ENCODE measurements at regions not wholly inside any gene's neighbourhood (a gene's known extent, or its start where the extent isn't known, plus 50 kb on each side); places are given as distances from the start of the nearest gene placed in this dataset.
"Not testable (repeated sequence)": the region's sequence is repeated elsewhere in the genome, so short reads cannot be mapped to it uniquely, and the experiment has no call there.

DNA sequence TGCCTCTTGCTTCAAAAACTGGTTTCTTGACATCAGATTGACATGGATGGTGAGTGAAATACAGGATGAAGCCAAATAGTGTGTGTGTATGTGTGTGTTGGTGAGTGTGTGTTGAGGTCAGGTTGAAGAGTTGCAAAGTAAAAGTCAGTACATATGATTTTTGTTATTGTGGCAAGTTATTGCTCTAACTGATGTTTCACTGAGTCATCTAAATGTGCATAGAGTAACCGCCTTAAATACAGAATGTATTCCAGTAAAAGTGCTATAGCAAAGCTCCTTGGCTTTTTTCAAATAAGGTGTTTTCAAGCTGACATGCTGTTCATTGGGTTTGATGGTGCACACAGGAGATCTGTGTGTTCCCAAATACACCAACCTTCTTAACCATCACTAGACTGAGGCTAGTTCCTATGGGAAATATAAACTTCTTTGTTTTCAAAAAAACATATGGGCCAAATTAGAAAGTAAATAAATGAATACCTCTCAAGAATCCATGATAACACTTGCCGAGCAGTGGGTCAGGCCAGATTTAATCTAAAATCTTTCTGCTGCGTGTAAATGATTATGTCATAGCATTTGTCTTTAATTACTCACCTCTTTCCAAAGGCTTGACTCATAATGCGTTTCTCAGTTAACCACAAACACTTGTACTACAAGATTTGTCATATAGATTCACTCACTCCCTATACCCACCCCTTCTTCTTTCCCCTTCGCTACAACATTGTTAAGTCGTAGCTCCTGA lies 151.1 kb downstream of the LYPLAL1 start:
- no peak overlapping the region for H3K4me2 ChIP-seq
- H3K27me3 ChIP-seq (ENCODE audit: insufficient read depth, low read depth) = no peaks in the 10 kb centered on the region
- no peak overlapping the region for H3K4me3 ChIP-seq (IDR thresholded peaks at IDR 0.05; ENCODE audit: insufficient read depth, low read depth, low read length)
- no peak overlapping the region for H3K27ac ChIP-seq
- H3K79me2 ChIP-seq (ENCODE audit: insufficient read depth, low read depth) = no peaks in the 10 kb centered on the region
- H3K9ac ChIP-seq = no peak overlapping the region
- no peaks in the 10 kb centered on the region for H3K4me1 ChIP-seq (ENCODE audit: low read depth, poor library complexity, severe bottlenecking)
- H2AFZ ChIP-seq (ENCODE audit: low read depth) = no peak overlapping the region
- no peaks in the 10 kb centered on the region for H4K20me1 ChIP-seq (ENCODE audit: insufficient read depth)
- H3K36me3 ChIP-seq (ENCODE audit: insufficient read depth) = no peaks in the 10 kb centered on the region
- TF ChIP-seq, protein P1, sequence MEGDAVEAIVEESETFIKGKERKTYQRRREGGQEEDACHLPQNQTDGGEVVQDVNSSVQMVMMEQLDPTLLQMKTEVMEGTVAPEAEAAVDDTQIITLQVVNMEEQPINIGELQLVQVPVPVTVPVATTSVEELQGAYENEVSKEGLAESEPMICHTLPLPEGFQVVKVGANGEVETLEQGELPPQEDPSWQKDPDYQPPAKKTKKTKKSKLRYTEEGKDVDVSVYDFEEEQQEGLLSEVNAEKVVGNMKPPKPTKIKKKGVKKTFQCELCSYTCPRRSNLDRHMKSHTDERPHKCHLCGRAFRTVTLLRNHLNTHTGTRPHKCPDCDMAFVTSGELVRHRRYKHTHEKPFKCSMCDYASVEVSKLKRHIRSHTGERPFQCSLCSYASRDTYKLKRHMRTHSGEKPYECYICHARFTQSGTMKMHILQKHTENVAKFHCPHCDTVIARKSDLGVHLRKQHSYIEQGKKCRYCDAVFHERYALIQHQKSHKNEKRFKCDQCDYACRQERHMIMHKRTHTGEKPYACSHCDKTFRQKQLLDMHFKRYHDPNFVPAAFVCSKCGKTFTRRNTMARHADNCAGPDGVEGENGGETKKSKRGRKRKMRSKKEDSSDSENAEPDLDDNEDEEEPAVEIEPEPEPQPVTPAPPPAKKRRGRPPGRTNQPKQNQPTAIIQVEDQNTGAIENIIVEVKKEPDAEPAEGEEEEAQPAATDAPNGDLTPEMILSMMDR (conservative IDR thresholded peaks at IDR 0.05; ENCODE audit: low read depth, low read length) = no peak

DNA sequence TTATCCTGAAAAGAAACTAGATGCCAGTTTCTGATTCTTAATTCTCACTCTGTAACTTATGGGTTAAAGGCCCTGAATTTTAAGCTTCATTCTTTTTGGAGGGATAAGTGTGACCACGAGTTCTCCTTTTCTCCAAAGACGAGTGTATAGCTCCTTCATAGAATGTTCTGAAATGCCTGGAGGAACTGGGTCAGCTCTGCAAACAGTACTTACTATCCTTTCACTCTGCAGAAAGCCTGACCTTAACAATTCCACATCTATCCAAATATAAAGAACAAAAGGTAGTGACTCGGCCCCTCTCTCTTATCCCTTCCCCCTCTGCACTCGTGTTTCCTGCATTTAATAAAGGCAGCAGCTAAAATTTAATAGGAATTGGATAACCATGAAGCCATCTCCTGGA lies 150.5 kb downstream of the LYPLAL1 start:
- Histone ChIP-seq H3K79me2 (ENCODE audit: insufficient read depth, low read depth) (no peaks in the 10 kb centered on the region), H3K4me3 (IDR thresholded peaks at IDR 0.05; ENCODE audit: insufficient read depth, low read depth, low read length) (no peak overlapping the region), H3K9ac (no peak overlapping the region), H3K36me3 (ENCODE audit: insufficient read depth) (no peaks in the 10 kb centered on the region), H3K4me2 (no peak overlapping the region), H3K27me3 (ENCODE audit: insufficient read depth, low read depth) (no peaks in the 10 kb centered on the region), H2AFZ (ENCODE audit: low read depth) (no peak overlapping the region), H4K20me1 (ENCODE audit: insufficient read depth) (no peaks in the 10 kb centered on the region), H3K27ac (no peak overlapping the region), H3K4me1 (ENCODE audit: low read depth, poor library complexity, severe bottlenecking) (no peaks in the 10 kb centered on the region)
- TF ChIP-seq, protein P1 (conservative IDR thresholded peaks at IDR 0.05; ENCODE audit: low read depth, low read length) = no peak

DNA sequence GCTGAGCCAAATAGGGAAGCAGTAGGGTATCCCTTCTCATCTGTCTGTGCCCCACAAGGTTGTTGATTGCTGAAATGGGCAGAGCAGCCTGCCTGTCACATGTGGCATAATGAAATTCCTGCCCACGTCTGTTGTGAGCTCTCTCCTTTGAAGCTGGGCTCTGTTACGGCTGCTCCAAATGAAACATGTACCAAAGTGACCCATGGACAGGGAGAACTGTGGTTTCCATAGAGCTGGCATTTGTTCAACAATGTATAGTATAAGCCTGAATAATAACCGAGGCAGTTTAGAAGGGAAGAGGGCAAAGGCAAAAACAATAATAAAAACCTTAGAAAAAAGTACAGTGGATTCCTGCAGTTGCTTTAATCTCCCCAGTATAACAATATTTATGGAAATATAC lies 149.7 kb downstream of the LYPLAL1 start:
- no peak overlapping the region for H3K9ac ChIP-seq
- TF ChIP-seq, protein P1 (conservative IDR thresholded peaks at IDR 0.05; ENCODE audit: low read depth, low read length) = no peak
- H3K27me3 ChIP-seq (ENCODE audit: insufficient read depth, low read depth) = no peaks in the 10 kb centered on the region
- no peak overlapping the region for H3K4me2 ChIP-seq
- no peak overlapping the region for H3K27ac ChIP-seq
- no peak overlapping the region for H2AFZ ChIP-seq (ENCODE audit: low read depth)
- H3K4me3 ChIP-seq (IDR thresholded peaks at IDR 0.05; ENCODE audit: insufficient read depth, low read depth, low read length) = no peak overlapping the region
- no peaks in the 10 kb centered on the region for H3K79me2 ChIP-seq (ENCODE audit: insufficient read depth, low read depth)
- no peaks in the 10 kb centered on the region for H3K4me1 ChIP-seq (ENCODE audit: low read depth, poor library complexity, severe bottlenecking)
- H3K36me3 ChIP-seq (ENCODE audit: insufficient read depth) = no peaks in the 10 kb centered on the region
- H4K20me1 ChIP-seq (ENCODE audit: insufficient read depth) = no peaks in the 10 kb centered on the region

DNA sequence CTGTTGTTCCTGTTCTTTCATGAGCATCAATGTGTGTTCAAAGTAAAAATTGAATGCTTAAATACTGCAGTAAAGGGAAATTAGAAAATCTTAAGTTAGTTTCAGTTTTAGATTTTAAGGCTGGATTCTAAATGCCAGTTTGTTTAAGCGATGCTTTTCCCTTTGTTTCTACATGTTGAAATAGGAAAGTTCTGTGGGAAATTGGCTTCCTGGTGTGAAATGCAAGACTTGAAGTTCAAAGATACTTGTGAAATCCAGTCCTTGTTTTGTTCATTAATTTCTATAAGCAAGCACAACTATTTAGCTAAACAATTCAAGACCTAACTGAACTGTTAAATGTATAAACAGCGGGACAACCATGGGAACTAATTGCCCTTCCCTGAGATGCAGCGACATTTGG lies 149.1 kb downstream of the LYPLAL1 start:
- Histone ChIP-seq H2AFZ (ENCODE audit: low read depth) (no peak overlapping the region), H3K79me2 (ENCODE audit: insufficient read depth, low read depth) (no peaks in the 10 kb centered on the region), H3K9ac (no peak overlapping the region), H3K4me3 (IDR thresholded peaks at IDR 0.05; ENCODE audit: insufficient read depth, low read depth, low read length) (no peak overlapping the region), H3K4me1 (ENCODE audit: low read depth, poor library complexity, severe bottlenecking) (no peaks in the 10 kb centered on the region), H3K27ac (no peak overlapping the region), H3K27me3 (ENCODE audit: insufficient read depth, low read depth) (no peaks in the 10 kb centered on the region), H3K36me3 (ENCODE audit: insufficient read depth) (no peaks in the 10 kb centered on the region), H3K4me2 (no peak overlapping the region), H4K20me1 (ENCODE audit: insufficient read depth) (no peaks in the 10 kb centered on the region)
- TF ChIP-seq, protein P1 (conservative IDR thresholded peaks at IDR 0.05; ENCODE audit: low read depth, low read length) = no peak

DNA sequence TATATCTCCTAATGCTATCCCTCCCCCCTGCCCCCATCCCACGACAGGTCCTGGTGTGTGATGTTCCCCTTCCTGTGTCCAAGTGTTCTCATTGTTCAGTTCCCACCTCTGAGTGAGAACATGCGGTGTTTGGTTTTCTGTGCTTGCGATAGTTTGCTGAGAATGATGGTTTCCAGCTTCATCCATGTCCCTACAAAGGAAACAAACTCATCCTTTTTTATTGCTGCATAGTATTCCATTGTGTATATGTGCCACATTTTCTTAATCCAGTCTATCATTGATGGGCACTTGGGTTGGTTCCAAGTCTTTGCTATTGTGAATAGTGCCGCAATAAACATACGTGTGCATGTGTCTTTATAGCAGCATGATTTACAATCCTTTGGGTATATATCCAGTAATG lies 146.9 kb downstream of the LYPLAL1 start:
- H3K79me2 ChIP-seq (ENCODE audit: insufficient read depth, low read depth); H4K20me1 ChIP-seq (ENCODE audit: insufficient read depth); H3K4me2 ChIP-seq; H3K4me3 ChIP-seq (IDR thresholded peaks at IDR 0.05; ENCODE audit: insufficient read depth, low read depth, low read length); H3K27ac ChIP-seq; H3K4me1 ChIP-seq (ENCODE audit: low read depth, poor library complexity, severe bottlenecking); H2AFZ ChIP-seq (ENCODE audit: low read depth); H3K27me3 ChIP-seq (ENCODE audit: insufficient read depth, low read depth); H3K36me3 ChIP-seq (ENCODE audit: insufficient read depth); H3K9ac ChIP-seq: not testable (repeated sequence)

All from KMS-11 (cell line).